ENCODE measurements at regions not wholly inside any gene's neighbourhood (a gene's known extent, or its start where the extent isn't known, plus 50 kb on each side); places are given as distances from the start of the nearest gene placed in this dataset.
A peak's percentile ranks its signal among the peaks of the same experiment; 100 is the strongest.

- Histone ChIP-seq H3K27me3 (peaks cover 0 to under 1% (median 0%) of the 10 kb centered on the region in 7 donors), H3K27ac (no peak overlapping the region), H3K9me3 (peaks cover 0 to 10% (median 0%) of the 10 kb centered on the region in 11 donors), H3K4me1 (peaks cover 0 to 26% (median 17%) of the 10 kb centered on the region in 9 donors), H3K36me3 (no peaks in the 10 kb centered on the region), H3K4me3 (no peak overlapping the region)
- intact Hi-C loops (cut with DNase I) = no loop called here
- ATAC-seq (no peak), DNase-seq (no peak)
- 60 to 62% methylated on average over 9 of the region's 9 CpGs for WGBS, 2 donors
- TF ChIP-seq CTCF (IDR thresholded peaks at IDR 0.05) = no peak
Observed at GRCh38 chr15:88403351-88403791, 63.8 kb downstream of the MRPL46 start.

- TF ChIP-seq CTCF (IDR thresholded peaks at IDR 0.05) = no peak
- intact Hi-C loops (cut with DNase I) = no loop called here
- peaks cover 0 to 10% (median 0%) of the 10 kb centered on the region in 11 donors for H3K9me3 ChIP-seq
Observed at GRCh38 chr15:88401996-88402656, 65.1 kb downstream of the MRPL46 start.

GRCh38 chr15:88401251-88401995 is 65.8 kb downstream of the MRPL46 start:
- WGBS, 2 donors = 32 to 34% methylated on average over 13 of the region's 13 CpGs
- DNase-seq (peak in 1 of 2 donors; percentile 18), ATAC-seq (peak; percentile 50 to 86 (median 68))
- no peaks in the 10 kb centered on the region for H3K27me3 ChIP-seq
- no peaks in the 10 kb centered on the region for H3K36me3 ChIP-seq
- H3K9me3 ChIP-seq = peaks cover 0 to 10% (median 0%) of the 10 kb centered on the region in 11 donors
- H3K4me3 ChIP-seq = no peak overlapping the region
- no peak for TF ChIP-seq CTCF (IDR thresholded peaks at IDR 0.05)
- peaks cover 0 to 26% (median 17%) of the 10 kb centered on the region in 9 donors for H3K4me1 ChIP-seq
- H3K27ac ChIP-seq = peak overlapping the region in 9 of 10 donors; percentile 41 to 86 (median 71)
- intact Hi-C loops (cut with DNase I) = no loop called here

More at GRCh38 chr15:88401996-88402656, 65.1 kb downstream of the MRPL46 start:
- Histone ChIP-seq H3K27ac (peak overlapping the region in 9 of 10 donors; percentile 41 to 86 (median 71)), H3K4me3 (no peak overlapping the region), H3K36me3 (no peaks in the 10 kb centered on the region), H3K4me1 (peaks cover 0 to 26% (median 17%) of the 10 kb centered on the region in 9 donors), H3K27me3 (no peaks in the 10 kb centered on the region)
- WGBS, 2 donors = 20 to 22% methylated on average over 10 of the region's 10 CpGs
- ATAC-seq (peak; percentile 60 to 92 (median 80)), DNase-seq (peak; percentile 62 to 64)

GRCh38 chr15:88400591-88401250 is 66.5 kb downstream of the MRPL46 start:
- peak overlapping the region in 8 of 10 donors; percentile 41 to 86 (median 72) for H3K27ac ChIP-seq
- no peak for ATAC-seq
- no peak for DNase-seq

More at GRCh38 chr15:88400591-88401250, 66.5 kb downstream of the MRPL46 start:
- Histone ChIP-seq H3K9me3 (peaks cover 0 to 9% (median 0%) of the 10 kb centered on the region in 11 donors), H3K27me3 (no peaks in the 10 kb centered on the region), H3K36me3 (no peaks in the 10 kb centered on the region), H3K4me3 (no peak overlapping the region), H3K4me1 (peaks cover 0 to 26% (median 17%) of the 10 kb centered on the region in 9 donors)
- intact Hi-C loops (cut with DNase I) = no loop called here
- TF ChIP-seq CTCF (IDR thresholded peaks at IDR 0.05) = no peak
- 41 to 52% methylated on average over 6 of the region's 6 CpGs for WGBS, 2 donors

Measured in heart right ventricle (tissue), 16 donors.